Activated CD4-positive, CD25-positive, alpha-beta regulatory T cell treated with anti-CD3 and anti-CD28 coated beads, Interleukin-2, amount 50 U/mL, for 16 hours (primary cell): ENCODE measurements at regions not wholly inside any gene's neighbourhood (a gene's known extent, or its start where the extent isn't known, plus 50 kb on each side); places are given as distances from the start of the nearest gene placed in this dataset.

Experiments
- DNase-seq: peaks from one replicate; pipeline ENCODE4 v3.0.0-alpha.2; 2020; ENCODE audit warnings: low read depth, low spot score

DNA sequence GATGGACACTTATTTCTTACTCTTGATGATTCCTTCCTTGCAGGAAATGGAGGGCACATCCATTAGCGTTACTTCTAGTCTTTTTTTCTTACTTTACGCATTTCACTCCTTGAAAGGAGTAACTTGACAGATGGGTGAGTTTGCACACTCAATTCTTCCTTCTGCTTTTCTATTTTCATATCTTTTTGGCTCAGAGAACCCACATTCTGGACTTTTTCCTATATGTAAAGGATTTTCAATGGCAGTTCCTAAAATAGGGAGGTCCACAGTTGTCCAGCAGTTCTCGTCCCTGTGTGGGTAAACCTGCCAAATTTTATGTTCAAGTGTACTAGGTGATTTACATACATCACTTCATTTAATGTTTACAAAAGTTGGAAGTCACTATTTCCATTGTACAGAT lies 440.0 kb upstream of the KIRREL3 start:
- DNase-seq: no peak

DNA sequence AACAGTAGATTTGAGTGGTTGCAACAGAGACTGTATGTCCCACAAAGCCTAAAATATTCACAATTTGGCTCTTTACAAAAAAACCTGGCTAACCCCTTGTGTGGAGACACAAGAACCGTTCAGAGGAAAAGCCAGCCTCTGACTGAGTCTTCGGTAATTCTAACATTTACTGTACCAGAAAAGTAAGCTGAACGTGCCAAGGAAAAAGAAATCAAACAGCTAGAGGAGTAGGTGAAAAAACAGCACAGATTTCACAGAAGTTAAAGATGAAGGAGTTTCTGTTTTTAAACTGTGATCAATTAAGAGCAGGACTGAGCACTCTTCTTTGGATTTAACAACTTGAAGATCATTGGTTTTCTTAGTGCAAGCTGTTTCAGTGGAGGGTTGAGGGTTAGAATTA lies 424.7 kb upstream of the KIRREL3 start:
- no peak for DNase-seq

DNA sequence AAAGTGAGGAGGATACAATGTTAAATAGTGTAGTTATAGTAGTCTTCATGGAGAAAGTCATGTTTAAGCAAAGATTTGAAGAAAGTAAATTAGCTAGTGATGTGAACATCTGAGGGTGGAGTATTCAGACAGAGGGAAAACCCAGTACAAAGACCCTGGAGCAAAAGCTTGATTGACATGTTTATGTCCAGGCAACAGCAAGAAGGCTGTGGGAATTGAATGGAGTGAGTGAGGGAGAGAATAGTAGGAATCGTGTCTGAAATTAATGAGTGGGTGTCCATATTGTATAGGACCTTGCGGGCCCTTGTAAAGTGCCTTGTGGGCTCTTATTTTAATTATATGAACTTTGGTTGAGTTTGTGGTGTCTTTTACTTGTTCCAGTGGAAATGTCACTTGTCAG lies 424.1 kb upstream of the KIRREL3 start:
- DNase-seq: no peak

DNA sequence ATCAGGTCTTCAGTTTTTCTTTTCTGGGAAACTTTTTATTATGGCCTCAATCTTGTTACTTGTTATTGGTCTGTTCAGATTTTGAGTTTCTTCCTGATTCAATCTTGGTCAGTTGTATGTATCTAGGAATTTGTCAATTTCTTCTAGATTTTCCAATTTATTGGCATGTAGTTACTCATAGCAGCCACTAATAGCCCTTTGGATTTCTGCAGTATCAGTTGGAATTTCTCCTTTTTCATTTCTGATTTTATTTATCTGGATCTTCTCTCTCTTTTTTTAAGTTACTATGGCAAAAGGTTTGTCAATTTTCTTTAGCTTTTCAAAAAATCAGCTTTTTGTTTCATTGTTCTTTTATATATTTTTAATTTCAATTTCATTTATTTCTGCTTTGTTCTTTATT lies 419.6 kb upstream of the KIRREL3 start:
- DNase-seq: no peak

DNA sequence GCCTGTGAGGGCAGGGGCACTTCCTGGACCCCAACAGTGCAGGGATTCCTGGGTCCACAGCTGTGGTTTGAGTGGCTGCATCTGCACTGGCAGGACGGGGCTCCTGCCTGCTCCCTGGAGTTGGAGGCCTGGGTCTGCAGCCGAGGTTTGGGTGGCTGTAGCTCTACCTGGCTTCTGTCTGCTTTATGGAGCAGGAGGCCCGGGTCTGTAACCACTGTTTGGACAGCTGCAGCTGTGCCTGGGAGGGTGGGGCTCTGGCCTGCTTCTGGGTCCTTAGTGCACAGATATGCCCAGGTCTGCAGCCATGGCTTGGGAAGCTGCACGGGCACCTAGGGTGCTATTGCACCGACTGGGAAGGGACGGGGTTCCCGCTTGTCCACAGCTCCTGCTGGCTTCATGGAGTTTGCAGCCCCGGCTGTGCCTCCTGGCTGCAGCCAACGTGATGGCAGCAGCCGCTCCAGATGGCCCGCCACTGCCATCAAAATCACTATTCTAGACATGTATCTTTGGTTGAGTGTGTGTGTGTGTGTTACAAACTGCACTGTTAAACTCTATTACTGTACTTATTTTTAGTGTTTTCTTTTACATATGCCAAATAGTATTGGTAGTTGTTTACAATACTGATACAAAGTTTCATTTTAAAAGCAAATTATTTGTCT lies 412.3 kb upstream of the KIRREL3 start:
- DNase-seq: no peak

DNA sequence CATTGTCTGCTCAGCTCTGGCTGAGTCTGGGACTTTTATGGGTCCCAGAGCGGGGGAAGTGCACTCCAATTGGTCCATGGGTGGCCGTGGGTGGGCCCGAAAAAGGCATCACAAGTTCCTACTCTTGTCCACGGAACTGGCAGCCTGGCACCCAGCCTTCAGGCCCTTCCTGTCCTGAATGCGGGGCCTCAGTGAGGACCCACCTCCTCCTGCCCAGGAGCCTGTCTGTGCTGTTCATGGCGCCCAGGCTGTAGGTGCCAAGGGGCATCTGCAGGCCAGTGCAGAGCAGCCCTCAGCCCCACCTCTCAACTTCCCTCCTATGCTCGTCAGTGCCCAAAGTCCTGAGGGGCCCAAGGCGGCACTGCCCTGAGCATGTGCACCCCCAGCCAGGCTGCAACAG lies 411.7 kb upstream of the KIRREL3 start:
- no peak for DNase-seq

DNA sequence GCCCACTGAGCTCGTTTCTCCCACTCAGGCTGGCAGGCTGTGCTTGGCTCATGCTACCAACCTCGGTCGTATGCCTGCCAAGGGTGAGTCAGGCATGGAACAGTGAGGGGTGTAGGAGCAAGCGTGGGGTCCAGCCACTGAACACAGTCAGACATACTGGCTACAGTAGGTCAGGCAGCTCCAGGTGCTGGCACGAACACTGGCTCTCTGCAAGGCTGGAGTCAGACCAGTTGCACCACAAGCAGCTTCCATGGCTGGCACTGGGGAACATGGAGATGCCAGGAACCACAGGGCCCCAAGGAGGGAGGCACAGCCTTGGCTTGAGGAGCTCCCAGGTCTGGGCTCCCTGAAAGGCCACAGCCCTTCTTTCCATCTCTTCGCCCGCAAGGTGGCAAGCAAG lies 410.7 kb upstream of the KIRREL3 start:
- no peak for DNase-seq

DNA sequence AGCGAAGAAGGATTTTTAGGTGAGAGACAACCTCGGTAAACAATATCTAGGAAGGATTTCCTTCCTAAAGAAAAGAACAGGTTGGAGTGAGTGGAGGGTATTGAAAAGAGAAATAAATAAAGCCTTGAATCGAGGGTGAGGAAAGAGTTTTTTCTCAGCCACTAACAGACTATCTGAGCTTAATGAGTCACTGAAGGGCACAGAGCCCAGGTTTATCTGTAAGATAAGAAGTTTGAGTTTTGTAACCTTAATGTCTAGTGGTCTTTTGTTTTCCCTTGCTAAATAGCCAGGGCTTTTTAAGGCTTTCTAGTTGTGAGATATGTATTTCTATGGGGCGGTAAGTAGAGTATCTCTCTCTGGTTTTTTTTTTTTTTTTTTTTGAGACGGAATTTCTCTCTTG lies 394.5 kb upstream of the KIRREL3 start:
- DNase-seq: no peak

DNA sequence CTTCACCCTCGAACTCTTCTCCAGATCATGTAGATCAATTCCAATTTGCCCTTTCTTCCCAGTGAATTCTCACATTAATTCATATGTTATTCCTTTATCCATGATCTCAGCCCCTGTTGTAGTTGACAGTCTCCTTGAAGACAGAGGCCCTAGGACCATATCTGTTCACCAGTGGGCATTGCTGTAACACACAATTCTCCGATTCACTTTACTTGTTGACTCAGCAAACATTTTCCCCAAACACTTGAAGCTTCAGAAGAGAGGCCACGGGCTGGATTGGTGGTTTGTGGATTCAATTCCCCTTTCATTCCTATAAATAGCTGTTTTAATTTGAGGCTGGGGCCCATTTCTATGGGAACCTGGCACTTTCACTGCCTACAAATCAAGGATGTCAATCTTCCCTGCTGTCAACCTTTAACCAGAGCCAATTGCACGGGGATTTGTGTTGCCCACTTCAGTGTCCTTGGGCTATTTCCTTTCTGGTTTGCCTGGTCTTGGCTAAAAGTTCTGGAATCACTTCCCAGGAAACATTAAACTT lies 393.0 kb upstream of the KIRREL3 start:
- DNase-seq: no peak

DNA sequence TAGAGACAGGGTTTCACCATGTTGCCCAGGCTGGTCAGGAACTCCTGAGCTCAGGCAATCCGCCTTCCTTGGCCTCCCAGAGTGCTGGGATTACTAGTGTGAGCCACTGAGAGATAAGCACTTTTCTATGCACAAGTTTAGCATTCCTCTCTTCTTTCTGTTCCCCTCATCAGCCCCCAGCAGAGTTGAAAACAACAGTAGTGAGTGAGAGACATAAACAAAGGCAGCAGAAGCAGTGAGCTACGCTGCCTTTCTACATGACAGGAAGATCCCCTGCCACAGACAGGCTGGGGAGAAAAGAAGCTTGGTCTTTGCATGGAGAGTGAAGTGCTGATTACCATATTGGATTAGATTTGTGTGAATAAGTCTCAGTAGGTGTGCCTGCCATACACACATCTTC lies 392.0 kb upstream of the KIRREL3 start:
- no peak for DNase-seq

DNA sequence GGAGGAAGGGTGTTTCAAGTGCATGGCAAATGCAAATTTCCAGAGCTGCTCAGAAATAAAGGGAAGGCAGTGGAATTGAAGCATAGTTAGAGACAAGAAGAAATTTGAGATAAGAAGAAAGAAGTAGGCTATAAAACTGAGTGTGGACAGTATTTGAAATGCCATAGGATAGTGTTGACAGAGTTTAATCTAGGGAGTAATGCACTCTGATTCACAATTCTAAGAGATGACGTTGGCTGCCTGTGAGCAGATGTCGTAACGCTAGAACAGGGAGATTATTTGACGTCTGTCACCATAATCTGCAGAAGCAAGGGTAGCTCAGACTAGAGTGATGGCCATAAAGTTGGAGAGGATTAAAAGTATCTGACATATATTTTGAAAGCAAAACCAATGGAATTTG lies 389.9 kb upstream of the KIRREL3 start:
- DNase-seq: no peak

DNA sequence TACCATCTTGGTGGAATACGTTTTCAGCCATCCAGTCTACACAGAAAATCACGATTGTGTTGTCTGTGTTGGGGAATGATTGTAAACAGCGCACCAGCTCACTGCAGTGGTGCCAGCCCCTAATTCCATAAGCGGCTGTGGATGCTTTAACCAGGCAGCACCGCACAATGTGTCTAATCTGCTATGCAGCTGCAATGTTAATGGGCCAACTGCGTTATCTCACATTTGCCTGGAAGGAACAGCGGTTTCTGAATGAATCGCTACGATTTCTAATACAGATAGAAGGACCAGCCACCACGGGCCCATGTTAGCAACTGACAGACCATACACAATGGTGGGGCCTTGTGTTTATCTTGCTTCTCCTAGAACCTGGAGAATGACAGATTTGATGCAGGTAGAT lies 384.5 kb upstream of the KIRREL3 start:
- no peak for DNase-seq

DNA sequence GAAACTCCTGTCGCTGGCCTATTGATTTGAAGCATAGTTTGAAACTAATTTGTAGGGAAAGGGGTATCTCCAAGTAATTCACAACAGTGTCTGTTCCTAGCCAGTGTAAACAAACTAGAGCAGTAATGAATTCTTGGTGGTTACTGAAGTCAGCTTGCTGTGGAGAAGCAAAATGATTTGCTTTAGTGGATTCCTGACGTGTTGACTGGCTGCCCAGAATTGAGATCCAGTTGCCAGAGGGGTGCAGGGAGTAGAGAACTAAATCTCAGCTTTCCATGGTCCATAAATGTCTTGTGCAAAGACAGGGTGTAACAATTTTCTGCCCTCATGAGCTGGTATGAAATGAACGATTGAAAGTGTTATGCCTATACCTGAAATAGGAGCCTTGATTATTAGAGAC lies 382.5 kb upstream of the KIRREL3 start:
- DNase-seq: no peak

DNA sequence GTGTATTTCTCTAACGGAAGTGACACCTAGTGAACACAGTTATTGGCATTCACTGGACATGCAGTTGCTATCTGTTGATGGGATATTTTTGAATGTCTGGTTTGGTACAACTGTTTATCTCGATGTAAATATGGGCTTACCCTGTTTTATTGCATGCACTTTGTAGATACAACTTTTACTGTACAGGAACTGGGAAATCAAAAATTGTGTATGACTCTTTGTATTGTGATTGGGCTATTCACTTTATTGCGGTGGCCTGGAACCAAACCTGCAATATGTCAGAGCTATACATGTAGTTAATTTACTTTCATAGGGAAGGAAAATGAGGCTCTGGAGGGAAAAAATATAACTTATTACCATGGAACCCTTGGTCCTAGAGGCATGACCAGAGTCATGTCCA lies 380.7 kb upstream of the KIRREL3 start:
- DNase-seq: no peak

DNA sequence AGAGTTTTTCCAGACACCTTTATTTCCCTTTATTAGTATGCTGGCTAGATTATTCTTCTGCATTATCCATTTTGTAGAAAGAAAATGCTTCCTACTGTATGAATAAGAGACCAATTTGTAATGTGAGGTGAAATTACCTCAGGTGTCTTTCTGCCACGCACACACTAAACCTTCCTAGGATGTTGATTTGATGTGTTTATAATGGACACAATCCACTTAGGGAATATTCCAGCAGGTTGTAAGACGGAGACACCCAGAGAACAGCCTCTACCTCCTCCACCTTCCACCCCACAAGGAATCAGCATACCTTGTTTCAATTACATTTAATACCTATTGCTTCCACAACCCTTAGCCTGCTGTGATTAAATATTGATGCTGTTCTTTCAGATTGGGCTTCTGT lies 379.1 kb upstream of the KIRREL3 start:
- no peak for DNase-seq

DNA sequence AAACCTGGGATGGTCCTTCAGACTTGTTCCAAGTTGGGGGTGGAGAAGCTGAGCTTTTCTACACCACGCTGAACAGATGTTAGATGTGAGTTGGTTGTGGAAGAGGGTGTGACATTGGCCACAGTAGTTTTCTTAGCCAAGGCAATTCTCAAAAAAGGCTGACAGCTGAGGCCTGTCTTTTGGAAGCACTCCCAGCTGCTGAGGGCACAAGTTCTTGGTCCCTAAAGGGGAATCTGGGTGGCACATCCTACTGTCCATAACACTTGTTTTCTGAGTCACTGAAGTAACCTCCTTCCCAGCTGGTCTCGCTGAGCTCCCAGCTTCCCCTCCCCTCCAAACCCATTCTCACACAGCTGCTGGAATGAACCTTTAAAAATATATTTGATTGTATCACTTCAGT lies 375.7 kb upstream of the KIRREL3 start:
- no peak for DNase-seq

DNA sequence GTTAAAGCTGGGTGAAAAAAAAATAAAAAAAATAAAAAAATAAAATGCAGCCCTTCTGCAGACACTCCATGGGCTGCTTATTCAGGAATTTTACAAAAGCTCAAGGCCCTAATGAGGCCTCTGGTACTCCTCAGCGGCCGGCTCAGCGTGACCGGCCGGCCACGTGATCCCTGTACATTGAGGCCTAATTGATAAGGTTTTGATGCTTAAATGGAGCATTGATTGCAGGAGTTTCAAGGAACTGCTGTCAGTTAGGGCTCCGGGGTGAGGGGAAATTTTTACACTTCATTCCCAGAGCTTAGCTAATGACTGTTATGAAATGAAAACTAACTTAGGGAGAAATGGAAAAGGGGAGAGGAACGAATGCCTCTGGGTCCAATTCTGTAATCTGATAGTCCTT lies 368.8 kb upstream of the KIRREL3 start:
- no peak for DNase-seq

DNA sequence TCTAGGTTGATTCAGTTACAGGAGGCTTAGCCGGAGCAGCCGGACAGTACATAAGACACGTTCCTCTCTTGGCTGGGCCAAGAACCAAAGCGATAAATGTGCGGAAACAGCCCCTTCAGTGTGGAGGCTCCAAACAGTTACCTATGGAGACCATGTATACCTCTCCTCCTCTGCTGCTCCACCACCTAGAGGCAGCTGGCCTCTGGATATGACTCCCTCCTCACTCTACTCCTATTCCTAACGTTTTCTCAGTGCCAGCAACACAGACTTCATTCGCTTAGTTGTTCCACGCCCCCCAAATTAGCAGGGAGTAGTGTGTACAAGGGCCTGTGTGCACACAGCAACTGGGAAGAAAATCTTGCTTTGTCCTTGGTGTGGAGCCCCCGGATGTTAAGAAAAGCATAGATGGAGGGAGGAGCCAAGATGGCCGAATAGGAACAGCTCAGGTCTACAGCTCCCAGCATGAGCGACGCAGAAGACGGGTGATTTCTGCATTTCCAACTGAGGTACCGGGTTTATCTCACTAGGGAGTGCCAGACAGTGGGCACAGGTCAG lies 362.3 kb upstream of the KIRREL3 start:
- DNase-seq: no peak

DNA sequence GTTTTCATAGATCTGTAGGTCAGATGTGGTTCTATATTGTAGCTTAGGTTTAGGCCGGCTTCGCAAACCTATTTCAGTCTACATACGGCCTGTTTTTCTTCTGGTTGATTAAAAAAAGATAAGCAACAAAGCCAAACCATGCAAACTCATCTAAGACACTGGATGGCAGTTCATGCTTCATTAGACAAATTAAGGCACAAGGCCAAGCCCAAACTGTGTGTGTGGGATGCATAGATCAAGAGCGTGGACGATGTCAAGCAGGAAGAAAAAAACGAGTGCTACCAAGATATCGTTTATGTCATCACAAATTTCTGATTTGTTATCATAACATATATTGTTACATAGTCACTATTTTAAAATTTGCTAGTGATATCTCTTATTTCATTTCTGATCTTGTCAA lies 357.6 kb upstream of the KIRREL3 start:
- no peak for DNase-seq

DNA sequence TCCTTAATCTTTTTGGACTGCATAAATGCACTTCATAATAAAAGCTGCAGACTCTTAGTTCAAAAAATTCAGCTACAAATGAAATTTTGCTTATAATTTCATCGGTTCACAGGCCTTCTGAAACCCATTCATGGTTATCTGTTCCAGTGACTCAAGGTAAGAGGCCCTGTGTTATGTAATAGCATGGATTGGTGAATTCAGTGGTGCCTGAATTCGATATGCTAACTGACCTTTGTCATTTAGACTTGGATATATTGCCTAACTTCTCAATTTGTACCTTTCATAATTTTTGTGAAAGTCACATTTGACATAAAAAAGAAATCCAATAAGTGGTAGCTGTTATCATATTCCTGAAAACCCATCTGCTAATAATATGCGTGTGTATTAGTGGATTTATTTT lies 349.9 kb upstream of the KIRREL3 start:
- DNase-seq: no peak

DNA sequence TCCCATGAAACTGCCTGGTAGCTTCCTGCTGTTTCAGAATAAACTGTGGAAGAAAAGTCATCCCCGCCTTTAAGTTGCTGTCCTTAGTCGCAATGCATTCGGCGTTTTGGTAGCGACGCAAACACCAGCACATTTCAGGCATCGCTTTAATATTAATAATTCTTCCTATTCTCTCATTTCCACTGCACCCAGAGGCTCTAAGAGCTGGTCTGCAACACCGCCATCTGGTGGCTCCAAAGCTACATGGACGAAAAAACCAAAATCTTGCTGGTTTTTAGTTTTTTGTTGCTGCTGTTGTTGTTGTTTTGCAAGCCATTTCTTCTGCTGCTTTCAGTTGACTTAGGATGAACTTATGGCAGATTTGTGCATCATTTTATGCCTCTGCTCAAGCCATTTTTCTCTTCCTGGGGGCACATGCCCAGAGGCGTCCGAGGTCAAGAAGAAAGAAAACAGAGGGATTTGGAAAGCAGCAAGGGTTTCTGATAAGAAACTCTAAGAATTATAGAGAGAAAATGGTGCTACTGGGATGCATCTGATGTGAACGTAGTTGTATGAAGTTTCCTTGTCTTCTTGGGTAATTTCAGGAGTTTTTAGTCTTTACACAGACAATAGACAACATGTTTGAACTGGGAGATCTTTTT lies 345.4 kb upstream of the KIRREL3 start:
- no peak for DNase-seq

DNA sequence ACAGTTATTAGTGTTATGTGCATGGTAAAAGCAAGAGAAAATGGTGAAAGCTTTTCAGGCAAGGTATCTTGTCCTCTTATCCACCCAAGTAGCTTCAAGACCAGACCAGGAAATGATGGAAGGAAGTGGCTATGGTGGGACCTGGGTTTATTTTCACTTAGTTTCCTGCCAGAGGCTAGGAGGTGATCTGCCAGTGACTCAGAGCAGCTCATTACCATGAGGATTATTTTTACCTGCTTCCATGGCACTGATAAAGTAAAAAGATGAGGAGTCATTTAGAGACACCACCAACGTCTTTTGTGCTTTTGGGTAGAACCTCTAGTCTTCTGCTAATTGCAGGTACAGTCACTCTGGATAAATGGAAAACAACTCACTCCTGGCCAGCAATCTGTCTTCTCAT lies 339.9 kb upstream of the KIRREL3 start:
- no peak for DNase-seq

DNA sequence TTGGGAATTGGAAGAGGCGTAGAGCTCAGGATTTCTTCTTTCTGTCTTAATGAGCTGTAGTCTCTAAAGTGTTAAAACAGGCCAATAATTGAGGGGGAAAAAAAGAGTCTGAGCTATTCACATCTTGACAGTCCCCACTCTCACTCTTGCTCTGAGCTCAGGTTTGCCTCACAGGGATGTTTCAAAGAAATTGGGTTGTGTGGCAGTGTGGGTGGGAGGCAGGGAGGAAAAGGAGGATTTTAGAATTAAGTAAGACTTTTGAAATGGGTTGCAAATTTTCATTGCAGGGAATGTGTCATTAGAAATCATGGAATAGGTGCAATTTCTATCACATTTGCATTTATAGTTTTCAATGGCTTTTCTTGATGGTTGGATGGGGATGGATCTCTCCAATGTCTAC lies 338.8 kb upstream of the KIRREL3 start:
- DNase-seq: no peak
